ENCODE measurements at regions not wholly inside any gene's neighbourhood (a gene's known extent, or its start where the extent isn't known, plus 50 kb on each side); places are given as distances from the start of the nearest gene placed in this dataset.

DNA sequence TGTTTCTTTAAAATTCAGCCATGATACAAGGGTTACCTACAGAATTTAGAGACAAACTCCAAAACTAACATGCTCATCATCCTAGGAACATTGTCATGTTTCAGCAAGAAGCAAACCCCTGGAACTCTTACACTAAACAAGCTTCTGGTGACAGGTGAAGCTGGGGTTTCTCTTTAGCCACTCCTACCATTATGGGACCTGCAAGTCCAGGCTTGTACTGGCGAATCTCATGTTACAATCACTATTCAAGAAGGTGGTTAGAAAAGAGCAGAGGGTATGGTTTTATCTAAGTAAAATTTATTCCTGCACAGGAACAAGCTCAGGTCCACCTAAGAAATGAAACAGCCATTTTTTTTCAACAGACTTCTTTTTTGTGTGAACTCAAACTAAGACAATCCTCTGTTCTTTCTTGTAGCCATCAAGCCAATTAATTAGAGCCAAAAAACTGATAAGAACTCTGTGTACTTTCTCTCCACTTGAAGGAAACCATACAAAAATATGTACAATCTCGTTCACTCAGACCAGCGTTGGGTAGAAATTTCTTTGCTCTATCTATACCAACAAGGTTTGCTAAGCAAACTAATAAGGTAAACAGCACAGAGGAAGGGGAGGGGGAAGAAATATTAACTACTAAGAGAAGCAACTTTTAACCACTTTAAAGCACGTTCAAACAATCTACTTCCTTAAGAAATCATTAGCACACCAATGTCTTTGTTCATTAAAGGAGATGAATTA lies 63.3 kb upstream of the NEDD4L start (continued):
- TF ChIP-seq CREB1 (CRISPR knock-in tag; IDR thresholded peaks at IDR 0.05; ENCODE audit: low read depth) (no peak), JUNB (IDR thresholded peaks at IDR 0.05; ENCODE audit: unreplicated experiment) (no peak), ZNF331 (CRISPR knock-in tag; IDR thresholded peaks at IDR 0.05; ENCODE audit: low read depth) (no peak), EZH2 (IDR thresholded peaks at IDR 0.05; ENCODE audit: low read depth, unreplicated experiment) (no peak), POLR2AphosphoS5 (IDR thresholded peaks at IDR 0.05; ENCODE audit: low read depth) (no peak)
- TF ChIP-seq, protein P1, sequence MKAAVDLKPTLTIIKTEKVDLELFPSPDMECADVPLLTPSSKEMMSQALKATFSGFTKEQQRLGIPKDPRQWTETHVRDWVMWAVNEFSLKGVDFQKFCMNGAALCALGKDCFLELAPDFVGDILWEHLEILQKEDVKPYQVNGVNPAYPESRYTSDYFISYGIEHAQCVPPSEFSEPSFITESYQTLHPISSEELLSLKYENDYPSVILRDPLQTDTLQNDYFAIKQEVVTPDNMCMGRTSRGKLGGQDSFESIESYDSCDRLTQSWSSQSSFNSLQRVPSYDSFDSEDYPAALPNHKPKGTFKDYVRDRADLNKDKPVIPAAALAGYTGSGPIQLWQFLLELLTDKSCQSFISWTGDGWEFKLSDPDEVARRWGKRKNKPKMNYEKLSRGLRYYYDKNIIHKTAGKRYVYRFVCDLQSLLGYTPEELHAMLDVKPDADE (IDR thresholded peaks at IDR 0.05) = no peak

DNA sequence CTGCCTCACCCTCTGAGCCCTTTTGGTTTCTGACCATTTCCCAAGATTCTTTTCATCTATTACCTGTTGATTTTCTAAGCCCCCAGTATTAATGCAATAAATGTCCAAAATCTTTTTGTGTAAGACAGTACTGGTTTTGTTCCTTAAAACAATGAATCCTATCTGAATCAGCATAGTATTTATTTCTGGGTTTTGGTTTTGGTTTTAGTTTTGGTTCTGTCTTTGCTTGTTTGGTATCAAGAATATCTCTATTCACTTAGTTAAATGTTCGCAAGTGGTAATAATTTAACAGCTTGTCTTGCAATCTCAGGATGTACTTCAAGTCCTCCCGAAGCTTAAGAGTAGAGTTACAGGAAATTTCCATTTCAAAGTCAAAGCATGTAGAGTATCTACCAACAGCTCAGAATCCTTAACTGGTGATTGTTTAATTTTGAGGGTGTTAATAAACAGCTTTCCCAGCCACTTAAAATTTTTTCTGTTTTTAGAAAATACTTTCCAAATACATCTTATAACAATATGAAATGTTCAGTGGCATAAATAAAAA lies 67.7 kb upstream of the NEDD4L start:
- no peak for DNase-seq (ENCODE audit: low spot score)
- Histone ChIP-seq H2AFZ (no peak overlapping the region), H3K36me3 (ENCODE audit: insufficient read depth) (no peaks in the 10 kb centered on the region), H3K27ac (ENCODE audit: low read depth) (no peak overlapping the region), H3K4me1 (ENCODE audit: insufficient read depth) (peaks cover 24% of the 10 kb centered on the region), H4K20me1 (replicated peaks; ENCODE audit: insufficient read depth) (no peaks in the 10 kb centered on the region), H3K79me2 (replicated peaks; ENCODE audit: insufficient read depth) (no peaks in the 10 kb centered on the region), H3F3A (replicated peaks; ENCODE audit: low read depth) (no peaks in the 10 kb centered on the region), H3K4me3 (no peak overlapping the region), H3K4me2 (no peak overlapping the region), H3K27me3 (ENCODE audit: insufficient read depth) (no peaks in the 10 kb centered on the region), H3K9me2 (ENCODE audit: insufficient read depth) (peaks cover 3% of the 10 kb centered on the region; the same call in 1 of the 2 replicates)
- Mint-ChIP-seq H3K36me3 (ENCODE audit: low read depth) (no peaks in the 10 kb centered on the region), H3K27ac (no peak overlapping the region), H3K9me3 (no peaks in the 10 kb centered on the region), H3K27me3 (ENCODE audit: insufficient read depth, low read depth, poor library complexity) (no peaks in the 10 kb centered on the region), H3K4me3 (no peak overlapping the region), H3K4me1 (peaks cover 22% of the 10 kb centered on the region)
- no peak for ATAC-seq
- TF ChIP-seq, protein P2, sequence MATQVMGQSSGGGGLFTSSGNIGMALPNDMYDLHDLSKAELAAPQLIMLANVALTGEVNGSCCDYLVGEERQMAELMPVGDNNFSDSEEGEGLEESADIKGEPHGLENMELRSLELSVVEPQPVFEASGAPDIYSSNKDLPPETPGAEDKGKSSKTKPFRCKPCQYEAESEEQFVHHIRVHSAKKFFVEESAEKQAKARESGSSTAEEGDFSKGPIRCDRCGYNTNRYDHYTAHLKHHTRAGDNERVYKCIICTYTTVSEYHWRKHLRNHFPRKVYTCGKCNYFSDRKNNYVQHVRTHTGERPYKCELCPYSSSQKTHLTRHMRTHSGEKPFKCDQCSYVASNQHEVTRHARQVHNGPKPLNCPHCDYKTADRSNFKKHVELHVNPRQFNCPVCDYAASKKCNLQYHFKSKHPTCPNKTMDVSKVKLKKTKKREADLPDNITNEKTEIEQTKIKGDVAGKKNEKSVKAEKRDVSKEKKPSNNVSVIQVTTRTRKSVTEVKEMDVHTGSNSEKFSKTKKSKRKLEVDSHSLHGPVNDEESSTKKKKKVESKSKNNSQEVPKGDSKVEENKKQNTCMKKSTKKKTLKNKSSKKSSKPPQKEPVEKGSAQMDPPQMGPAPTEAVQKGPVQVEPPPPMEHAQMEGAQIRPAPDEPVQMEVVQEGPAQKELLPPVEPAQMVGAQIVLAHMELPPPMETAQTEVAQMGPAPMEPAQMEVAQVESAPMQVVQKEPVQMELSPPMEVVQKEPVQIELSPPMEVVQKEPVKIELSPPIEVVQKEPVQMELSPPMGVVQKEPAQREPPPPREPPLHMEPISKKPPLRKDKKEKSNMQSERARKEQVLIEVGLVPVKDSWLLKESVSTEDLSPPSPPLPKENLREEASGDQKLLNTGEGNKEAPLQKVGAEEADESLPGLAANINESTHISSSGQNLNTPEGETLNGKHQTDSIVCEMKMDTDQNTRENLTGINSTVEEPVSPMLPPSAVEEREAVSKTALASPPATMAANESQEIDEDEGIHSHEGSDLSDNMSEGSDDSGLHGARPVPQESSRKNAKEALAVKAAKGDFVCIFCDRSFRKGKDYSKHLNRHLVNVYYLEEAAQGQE (IDR thresholded peaks at IDR 0.05; ENCODE audit: unreplicated experiment) = no peak
- TF ChIP-seq JUNB (IDR thresholded peaks at IDR 0.05; ENCODE audit: unreplicated experiment) = no peak
- TF ChIP-seq, protein P1 (IDR thresholded peaks at IDR 0.05) = no peak
- no peak for TF ChIP-seq POLR2AphosphoS5 (IDR thresholded peaks at IDR 0.05; ENCODE audit: low read depth)
- no peak for TF ChIP-seq CREB1 (CRISPR knock-in tag; IDR thresholded peaks at IDR 0.05; ENCODE audit: low read depth)
- TF ChIP-seq, protein P3, sequence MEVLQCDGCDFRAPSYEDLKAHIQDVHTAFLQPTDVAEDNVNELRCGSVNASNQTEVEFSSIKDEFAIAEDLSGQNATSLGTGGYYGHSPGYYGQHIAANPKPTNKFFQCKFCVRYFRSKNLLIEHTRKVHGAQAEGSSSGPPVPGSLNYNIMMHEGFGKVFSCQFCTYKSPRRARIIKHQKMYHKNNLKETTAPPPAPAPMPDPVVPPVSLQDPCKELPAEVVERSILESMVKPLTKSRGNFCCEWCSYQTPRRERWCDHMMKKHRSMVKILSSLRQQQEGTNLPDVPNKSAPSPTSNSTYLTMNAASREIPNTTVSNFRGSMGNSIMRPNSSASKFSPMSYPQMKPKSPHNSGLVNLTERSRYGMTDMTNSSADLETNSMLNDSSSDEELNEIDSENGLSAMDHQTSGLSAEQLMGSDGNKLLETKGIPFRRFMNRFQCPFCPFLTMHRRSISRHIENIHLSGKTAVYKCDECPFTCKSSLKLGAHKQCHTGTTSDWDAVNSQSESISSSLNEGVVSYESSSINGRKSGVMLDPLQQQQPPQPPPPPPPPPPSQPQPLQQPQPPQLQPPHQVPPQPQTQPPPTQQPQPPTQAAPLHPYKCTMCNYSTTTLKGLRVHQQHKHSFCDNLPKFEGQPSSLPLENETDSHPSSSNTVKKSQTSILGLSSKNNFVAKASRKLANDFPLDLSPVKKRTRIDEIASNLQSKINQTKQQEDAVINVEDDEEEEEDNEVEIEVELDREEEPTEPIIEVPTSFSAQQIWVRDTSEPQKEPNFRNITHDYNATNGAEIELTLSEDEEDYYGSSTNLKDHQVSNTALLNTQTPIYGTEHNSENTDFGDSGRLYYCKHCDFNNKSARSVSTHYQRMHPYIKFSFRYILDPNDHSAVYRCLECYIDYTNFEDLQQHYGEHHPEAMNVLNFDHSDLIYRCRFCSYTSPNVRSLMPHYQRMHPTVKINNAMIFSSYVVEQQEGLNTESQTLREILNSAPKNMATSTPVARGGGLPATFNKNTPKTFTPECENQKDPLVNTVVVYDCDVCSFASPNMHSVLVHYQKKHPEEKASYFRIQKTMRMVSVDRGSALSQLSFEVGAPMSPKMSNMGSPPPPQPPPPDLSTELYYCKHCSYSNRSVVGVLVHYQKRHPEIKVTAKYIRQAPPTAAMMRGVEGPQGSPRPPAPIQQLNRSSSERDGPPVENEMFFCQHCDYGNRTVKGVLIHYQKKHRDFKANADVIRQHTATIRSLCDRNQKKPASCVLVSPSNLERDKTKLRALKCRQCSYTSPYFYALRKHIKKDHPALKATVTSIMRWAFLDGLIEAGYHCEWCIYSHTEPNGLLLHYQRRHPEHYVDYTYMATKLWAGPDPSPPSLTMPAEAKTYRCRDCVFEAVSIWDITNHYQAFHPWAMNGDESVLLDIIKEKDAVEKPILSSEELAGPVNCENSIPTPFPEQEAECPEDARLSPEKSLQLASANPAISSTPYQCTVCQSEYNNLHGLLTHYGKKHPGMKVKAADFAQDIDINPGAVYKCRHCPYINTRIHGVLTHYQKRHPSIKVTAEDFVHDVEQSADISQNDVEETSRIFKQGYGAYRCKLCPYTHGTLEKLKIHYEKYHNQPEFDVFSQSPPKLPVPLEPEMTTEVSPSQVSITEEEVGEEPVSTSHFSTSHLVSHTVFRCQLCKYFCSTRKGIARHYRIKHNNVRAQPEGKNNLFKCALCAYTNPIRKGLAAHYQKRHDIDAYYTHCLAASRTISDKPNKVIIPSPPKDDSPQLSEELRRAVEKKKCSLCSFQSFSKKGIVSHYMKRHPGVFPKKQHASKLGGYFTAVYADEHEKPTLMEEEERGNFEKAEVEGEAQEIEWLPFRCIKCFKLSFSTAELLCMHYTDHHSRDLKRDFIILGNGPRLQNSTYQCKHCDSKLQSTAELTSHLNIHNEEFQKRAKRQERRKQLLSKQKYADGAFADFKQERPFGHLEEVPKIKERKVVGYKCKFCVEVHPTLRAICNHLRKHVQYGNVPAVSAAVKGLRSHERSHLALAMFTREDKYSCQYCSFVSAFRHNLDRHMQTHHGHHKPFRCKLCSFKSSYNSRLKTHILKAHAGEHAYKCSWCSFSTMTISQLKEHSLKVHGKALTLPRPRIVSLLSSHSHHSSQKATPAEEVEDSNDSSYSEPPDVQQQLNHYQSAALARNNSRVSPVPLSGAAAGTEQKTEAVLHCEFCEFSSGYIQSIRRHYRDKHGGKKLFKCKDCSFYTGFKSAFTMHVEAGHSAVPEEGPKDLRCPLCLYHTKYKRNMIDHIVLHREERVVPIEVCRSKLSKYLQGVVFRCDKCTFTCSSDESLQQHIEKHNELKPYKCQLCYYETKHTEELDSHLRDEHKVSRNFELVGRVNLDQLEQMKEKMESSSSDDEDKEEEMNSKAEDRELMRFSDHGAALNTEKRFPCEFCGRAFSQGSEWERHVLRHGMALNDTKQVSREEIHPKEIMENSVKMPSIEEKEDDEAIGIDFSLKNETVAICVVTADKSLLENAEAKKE (CRISPR knock-in tag; IDR thresholded peaks at IDR 0.05) = no peak
- TF ChIP-seq, protein P4, sequence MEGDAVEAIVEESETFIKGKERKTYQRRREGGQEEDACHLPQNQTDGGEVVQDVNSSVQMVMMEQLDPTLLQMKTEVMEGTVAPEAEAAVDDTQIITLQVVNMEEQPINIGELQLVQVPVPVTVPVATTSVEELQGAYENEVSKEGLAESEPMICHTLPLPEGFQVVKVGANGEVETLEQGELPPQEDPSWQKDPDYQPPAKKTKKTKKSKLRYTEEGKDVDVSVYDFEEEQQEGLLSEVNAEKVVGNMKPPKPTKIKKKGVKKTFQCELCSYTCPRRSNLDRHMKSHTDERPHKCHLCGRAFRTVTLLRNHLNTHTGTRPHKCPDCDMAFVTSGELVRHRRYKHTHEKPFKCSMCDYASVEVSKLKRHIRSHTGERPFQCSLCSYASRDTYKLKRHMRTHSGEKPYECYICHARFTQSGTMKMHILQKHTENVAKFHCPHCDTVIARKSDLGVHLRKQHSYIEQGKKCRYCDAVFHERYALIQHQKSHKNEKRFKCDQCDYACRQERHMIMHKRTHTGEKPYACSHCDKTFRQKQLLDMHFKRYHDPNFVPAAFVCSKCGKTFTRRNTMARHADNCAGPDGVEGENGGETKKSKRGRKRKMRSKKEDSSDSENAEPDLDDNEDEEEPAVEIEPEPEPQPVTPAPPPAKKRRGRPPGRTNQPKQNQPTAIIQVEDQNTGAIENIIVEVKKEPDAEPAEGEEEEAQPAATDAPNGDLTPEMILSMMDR (conservative IDR thresholded peaks at IDR 0.05; ENCODE audit: low read depth in 2 of 2) = no peak
